ENCODE measurements at regions not wholly inside any gene's neighbourhood (a gene's known extent, or its start where the extent isn't known, plus 50 kb on each side); places are given as distances from the start of the nearest gene placed in this dataset.
"Not testable (repeated sequence)": the region's sequence is repeated elsewhere in the genome, so short reads cannot be mapped to it uniquely, and the experiment has no call there.

GRCh38 chr10:25076506-25077177 is 60.2 kb downstream of the THNSL1 start:
- DNase-seq (ENCODE audit: low read depth in 3 of 3), result no peak

- DNase-seq (ENCODE audit: low read depth in 3 of 3), result no peak
Observed at GRCh38 chr10:25078658-25079431, 62.4 kb downstream of the THNSL1 start.

- peak; percentile 33 to 53 (median 49) for DNase-seq (ENCODE audit: low read depth in 3 of 3)
Observed at GRCh38 chr10:25080880-25081581, 64.6 kb downstream of the THNSL1 start.

- DNase-seq (ENCODE audit: low read depth in 3 of 3), result no peak
Observed at GRCh38 chr10:25082276-25083204, 66.1 kb downstream of the THNSL1 start.

GRCh38 chr10:25083546-25084111 is 67.2 kb downstream of the THNSL1 start:
- DNase-seq (ENCODE audit: low read depth in 3 of 3), result no peak

- no peak for DNase-seq (ENCODE audit: low read depth in 3 of 3)
Observed at GRCh38 chr10:25084447-25084846, 68.0 kb downstream of the THNSL1 start.

- DNase-seq (ENCODE audit: low read depth in 3 of 3), result no peak
Observed at GRCh38 chr10:25094590-25094989, 78.2 kb downstream of the THNSL1 start.

GRCh38 chr10:25097669-25098411 is 77.0 kb upstream of the GPR158 start:
- no peak for DNase-seq (ENCODE audit: low read depth in 3 of 3)

GRCh38 chr10:25100141-25100540 is 74.7 kb upstream of the GPR158 start:
- DNase-seq (ENCODE audit: low read depth in 3 of 3), result no peak

GRCh38 chr10:25101461-25102146 is 73.2 kb upstream of the GPR158 start:
- DNase-seq (ENCODE audit: low read depth in 3 of 3), result no peak

GRCh38 chr10:25102147-25102822 is 72.5 kb upstream of the GPR158 start:
- DNase-seq (ENCODE audit: low read depth in 3 of 3), result no peak

GRCh38 chr10:25103703-25104102 is 71.1 kb upstream of the GPR158 start:
- DNase-seq (ENCODE audit: low read depth in 3 of 3), result no peak

- no peak for DNase-seq (ENCODE audit: low read depth in 3 of 3)
Observed at GRCh38 chr10:25104441-25104840, 70.4 kb upstream of the GPR158 start.

- DNase-seq (ENCODE audit: low read depth in 3 of 3), result no peak
Observed at GRCh38 chr10:25105262-25105661, 69.5 kb upstream of the GPR158 start.

- no peak for DNase-seq (ENCODE audit: low read depth in 3 of 3)
Observed at GRCh38 chr10:25105743-25106260, 69.0 kb upstream of the GPR158 start.

GRCh38 chr10:25107756-25108155 is 67.0 kb upstream of the GPR158 start:
- no peak for DNase-seq (ENCODE audit: low read depth in 3 of 3)

GRCh38 chr10:25109896-25110295 is 64.9 kb upstream of the GPR158 start:
- not testable (repeated sequence) for DNase-seq (ENCODE audit: low read depth in 3 of 3)

GRCh38 chr10:25112016-25112415 is 62.8 kb upstream of the GPR158 start:
- no peak for DNase-seq (ENCODE audit: low read depth in 3 of 3)
